ENCODE measurements at regions not wholly inside any gene's neighbourhood (a gene's known extent, or its start where the extent isn't known, plus 50 kb on each side); places are given as distances from the start of the nearest gene placed in this dataset.
A peak's percentile ranks its signal among the peaks of the same experiment; 100 is the strongest.

DNA sequence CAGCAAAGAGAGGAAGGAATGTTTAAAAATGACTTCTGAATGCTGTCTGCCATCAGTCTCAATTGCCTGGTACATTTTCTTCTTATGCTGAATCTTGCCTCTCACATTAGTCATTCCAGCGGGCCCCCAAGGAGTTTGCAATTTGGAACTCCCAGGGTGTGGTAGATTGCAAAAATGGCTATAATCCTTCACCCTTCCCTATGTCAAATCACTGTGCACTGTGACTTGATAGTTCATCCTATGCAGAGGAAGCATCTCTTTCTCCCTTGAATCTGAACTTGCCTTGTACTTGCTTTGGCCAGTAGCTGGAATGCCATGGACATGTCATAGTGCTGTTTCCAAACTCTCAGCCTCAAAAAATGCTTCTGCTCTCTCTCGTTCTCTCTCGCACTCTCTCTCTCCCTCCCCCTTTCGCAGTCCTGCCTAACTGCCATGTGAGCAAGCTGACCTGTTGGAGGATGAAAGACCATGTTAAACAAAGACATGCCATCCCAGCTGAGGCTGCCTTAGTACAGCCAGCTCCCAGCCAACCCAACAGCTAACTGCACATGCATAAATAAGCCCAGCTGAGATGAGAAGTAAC is 284.0 kb upstream of the TLE4 start:
- DNase-seq = no peak

DNA sequence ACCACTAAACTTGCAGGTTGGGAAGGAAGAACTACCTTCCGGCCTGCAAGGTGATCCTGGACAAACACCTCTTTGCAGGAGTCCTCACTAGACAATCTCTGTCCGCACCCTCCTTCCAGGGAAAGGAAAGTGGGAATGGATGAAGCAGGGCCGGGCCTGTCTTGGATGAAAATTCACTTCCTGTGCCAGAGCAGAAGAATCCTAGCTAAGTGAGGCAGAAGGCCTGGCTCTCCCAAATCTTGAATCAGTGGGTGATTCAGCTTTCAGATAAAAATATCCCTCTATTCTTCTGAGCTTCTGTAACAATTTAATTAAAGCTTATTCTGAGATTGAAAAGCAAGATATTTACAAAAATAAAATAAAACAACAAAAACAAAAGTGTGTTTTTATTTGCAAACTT is 281.9 kb upstream of the TLE4 start:
- DNase-seq = no peak

DNA sequence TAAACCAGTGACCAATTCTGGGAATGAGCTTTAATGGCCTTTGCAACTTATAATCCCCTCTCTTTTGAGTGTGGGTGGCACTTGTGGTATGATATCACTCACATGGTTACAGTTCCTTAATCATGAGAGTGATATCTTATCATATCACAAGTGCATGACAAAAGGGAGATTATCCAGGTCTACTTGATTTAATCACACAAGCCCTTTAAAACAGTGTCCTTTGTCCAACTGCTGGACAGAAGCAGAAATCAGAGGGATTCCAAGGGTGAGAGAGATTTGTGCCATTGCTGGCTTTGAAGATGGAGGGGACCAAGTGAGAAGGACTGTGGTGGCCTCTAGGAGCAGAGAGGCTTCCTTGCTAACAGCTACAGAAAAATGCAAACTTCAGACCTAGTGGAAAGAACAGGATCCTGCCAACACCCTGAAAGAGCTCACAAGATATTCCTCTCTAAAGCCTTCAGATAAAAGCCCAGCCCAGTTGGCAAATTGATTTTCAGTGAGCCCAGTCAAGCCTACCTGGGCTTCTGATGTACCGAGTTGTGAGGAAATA is 279.0 kb upstream of the TLE4 start:
- no peak for DNase-seq

DNA sequence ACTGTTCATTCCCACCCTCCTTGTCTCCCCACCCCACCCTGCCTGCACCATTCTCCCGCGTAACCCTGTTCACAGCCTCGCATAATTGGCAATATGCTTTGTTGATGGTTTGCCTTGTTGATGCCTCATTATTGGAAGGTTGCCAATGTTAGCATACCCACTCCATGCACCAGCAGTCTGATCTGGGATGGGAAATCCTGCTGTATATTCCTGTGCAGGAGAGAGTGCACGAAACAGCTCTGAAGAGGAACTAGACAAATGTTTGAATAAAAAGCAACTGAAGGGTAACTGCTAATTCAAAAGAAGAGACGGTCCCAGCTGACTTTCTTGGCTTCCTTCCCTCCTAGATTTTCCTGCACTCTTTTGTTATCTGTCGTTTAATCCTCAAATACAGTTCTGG is 271.7 kb upstream of the TLE4 start:
- DNase-seq = no peak

DNA sequence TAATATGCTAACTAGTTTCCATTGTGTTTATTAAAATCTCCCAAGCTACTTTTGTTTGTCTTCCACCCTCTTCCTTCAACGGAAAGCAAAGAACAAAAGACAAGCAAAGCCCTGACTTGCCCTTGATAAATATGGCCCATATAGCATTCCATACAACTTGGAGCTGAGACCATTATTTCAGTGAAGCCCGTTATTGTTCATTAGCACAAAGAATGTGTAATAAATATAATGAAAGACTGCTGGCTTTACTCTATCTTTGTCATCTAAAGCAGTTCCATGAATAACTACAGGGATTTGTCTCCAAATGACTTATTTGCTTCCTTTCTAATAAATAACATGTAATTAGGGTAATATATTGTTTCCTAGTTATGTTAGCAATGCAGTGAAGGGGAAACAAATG is 270.7 kb upstream of the TLE4 start:
- DNase-seq = no peak

DNA sequence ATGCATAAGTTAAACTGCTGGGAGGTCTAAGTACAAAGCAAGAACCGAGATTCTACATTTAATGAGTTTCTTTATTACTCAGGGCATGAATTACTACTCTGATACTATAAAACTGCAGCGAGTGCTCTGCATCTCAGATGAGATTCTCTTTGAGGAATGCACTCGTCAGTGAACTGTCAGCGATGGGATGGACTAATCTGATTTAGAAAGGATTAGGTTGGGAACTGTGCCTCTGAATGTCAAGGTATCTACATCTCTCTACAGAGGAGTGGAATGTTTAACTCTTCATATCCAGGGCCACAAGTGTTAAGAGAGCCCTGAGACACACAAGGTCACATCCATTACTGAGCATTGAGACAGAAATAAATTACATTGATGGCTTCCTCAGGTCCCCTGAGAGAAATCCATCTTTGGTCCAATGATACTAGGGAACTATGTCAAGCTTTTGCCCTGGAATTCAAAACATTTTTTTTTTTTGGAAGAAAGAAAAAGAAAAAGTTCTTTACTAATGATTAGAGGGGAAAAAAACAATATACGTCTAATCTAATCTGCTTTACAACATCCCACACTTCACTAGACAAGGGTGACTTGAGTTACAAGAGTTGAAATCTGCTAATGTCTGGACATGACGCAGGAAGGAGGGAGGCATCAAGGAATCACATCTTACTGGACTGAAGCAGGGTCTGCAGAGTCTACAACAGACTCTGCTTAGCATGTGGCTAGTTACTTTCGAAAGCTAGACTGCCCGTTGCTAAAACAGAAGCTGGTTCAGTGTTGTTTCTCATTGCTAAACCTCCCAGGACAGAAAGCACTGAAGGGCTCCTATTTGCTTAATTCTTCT is 270.0 kb upstream of the TLE4 start:
- DNase-seq = no peak

DNA sequence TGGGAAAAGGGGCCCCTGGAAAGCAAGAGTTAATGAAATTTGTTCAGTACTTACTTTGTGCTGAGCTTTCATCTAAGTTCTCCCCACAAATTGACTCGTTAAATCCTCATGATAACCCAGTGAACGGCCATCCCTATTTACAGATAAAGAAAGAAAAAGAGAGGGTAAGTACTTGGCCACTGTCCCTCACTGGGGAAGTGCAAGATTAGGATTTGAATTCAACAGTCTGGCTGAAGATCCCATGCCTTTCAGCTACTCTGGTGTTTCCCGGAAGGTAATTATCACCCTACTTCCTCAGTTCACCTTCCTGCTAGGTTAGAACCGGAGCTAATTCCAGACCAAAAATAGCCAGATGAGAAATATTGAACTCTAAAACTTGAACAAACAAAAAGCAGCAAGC is 269.2 kb upstream of the TLE4 start:
- DNase-seq = no peak

DNA sequence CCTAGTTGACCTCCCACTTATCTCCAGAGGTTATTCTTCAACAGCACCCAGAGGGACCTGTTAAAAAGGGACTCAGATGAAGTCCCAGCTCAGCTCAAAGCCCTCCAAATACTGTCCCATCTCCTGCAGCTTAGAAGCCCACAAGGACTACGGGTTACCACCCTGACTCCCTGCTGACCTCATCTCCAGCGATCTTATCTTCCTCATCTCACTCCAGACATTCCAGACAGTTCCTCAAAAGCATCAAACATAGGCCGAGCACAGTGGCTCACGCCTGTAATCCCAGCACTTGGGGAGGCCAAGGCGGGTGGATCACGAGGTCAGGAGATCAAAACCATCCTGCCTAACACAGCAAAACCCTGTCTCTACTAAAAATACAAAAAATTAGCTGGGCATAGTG is 263.8 kb upstream of the TLE4 start:
- no peak for DNase-seq

DNA sequence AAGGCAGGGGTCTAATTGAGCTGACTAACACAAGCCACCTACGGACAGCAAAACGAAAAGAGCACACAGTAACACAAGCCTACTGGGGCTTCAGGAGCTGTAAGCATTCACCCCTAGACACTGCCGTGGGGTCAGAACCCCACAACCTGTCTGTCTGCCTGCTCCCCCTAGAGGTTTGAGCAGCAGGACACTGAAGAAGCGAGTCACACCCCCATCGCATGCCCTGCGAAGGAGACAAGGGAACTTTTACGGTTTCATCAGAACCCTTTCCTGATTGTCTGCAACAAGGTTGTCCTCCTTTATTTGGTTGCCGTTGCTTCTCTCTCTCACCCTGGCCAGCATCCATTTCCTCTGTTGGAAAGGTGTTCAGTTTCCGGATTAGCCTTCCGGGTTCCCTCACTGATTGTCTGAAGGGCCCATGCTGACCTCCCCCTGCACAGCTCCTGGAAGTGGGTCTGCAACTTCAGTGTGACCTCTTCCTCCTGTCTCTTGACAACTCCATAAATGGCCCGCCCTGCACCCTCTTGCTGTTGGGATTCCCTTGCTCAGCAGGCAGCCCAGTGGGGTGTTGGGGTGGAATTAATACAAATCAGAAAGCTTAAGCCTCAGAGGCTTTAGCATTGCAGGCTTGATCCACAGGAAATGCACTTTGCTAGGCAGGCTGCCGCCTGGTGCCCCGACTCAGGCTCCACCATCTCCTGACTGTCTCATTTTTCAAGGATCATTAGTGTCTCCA is 258.9 kb upstream of the TLE4 start:
- no peak for DNase-seq

DNA sequence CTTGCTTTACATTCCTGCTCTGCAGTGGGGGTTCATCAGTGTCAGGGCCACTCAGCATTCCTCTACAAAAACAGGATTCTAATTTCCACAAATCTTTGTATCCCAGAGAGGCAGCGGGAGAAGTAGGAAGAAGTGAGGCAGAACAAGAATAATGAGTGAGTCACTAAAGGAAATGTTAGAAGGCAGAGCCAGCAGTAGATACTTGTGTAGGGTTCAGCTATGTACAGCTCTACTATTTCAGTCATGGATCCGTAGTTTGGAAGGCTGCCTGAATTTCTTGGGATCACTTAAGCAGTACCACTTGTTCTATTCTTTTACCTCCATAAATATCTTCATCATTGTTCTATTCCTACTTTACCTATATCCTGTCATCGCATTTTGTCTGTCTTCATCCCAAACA is 246.3 kb upstream of the TLE4 start:
- DNase-seq = peak; percentile 9

DNA sequence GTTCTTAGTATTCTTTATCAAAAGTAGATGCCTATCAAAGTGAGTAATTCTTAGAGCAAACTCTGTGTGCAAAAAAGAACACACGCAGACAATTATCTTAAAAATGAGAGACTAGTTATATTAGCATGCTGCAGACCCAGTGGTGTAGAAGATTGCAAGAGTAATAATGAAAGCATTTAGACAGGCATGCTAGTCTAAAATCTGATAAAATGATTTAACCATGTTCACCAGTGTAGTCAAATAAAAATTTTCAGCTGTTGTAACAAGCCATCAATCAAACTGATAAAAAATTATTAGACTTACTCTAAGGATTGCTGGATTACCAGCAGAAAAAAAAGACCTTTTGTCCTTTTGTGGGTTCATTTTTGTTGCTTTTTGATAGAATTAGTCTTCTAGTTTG is 241.9 kb upstream of the TLE4 start:
- DNase-seq = no peak

DNA sequence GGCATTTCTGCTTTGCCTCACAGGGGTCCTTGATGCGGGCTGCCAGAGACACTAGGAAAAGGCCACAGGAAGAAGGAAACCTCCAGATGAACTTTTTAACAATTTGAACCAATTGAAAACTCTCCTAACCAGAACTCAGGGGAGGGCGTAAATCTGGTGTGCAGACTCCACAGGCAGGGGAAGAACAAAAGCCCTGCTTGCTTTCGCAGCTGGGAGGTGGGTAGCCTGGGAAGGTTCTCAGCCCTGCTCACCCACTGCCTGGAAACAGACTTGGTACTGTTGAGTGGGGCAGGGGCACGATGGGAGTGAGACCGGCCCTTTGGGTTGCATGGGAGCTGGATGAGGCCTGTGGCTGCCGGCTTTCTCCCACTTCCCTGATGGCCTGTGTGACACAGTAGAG is 237.8 kb upstream of the TLE4 start:
- DNase-seq = no peak

DNA sequence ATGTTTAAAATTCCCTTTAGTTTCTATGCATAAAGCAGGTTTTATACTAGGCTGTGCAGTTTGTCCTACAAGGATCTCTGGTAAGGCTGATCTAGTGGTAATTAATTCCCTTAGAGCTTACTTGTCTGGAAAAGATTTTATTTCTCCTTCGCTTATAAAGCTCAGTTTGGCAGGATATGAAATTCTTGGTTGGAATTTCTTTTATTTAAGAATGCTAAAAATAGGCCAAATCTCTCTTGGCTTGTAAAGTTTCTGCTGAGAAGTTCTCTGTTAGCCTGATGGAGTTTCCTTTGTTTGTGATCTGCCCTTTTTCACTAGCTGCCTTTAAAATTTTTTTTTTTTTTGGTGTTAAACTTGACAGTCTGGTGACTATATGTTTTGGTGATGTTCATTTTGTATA is 237.1 kb upstream of the TLE4 start:
- no peak for DNase-seq

DNA sequence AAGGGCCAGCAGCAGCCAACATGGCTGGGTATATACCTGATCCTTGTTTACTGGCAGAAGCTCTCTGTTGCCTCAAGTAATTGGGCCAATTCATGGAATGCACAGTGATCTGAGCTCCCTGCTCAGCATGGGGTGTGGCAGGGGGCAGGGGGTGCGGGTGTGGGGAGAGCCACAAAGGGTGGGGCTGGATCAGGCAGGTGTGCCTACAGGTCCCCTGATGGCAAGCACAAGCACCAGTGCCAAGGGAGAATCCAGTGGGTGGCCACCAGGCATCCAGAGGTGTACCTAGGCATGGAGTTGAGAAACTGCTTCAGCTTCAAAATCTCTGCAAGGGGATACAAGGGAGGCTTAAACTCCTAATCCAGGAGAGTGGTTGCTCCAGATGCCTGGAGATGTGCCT is 235.8 kb upstream of the TLE4 start:
- no peak for DNase-seq

DNA sequence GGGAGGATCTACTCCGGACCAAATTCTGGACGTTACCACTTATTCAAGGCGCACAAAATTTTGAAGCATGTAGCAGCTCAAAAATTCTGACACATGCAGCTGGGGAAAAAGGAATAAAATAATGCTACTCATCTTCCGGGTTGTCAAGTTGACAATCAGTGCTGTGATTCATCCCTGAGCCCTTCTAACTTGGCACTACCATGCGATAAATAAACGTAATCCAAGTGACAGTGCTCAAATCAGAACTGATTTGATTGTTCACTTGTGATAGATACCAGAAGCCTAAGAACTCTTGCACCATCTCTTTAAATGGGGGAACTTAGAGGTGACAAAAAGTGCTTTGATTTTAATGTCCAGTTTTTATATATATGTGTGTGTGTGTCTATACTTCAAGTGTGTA is 230.2 kb upstream of the TLE4 start:
- DNase-seq = no peak

DNA sequence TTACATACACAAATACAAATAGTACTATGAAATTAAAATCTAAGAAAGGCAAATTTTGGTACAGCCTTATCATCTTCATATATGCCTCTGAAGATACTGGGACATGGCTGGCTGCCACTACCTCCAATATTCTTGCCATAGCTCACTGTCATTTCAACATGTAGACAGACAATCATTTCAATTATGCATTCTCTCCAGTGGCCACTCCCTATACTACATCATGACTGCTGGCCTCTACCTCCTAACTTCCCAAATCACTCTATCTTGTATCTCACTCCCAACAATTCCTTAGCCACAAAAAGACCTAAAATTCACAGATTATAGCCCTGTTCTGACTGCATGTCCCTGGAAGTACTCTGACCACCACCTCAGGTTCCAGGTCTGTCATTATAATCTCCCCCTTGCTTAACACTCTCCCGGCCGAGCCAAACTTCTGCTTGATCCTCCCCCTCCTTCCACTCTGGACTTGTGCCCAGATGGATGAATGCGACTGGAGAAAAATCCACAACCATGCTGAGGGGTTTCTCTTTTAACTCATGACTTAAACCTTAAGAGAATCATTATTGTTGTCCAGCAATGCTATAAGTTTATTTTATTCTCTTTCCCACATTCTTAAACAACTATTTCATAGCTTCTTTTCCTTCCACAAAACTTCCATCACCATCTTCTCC is 225.3 kb upstream of the TLE4 start:
- peak; percentile 49 for DNase-seq

DNA sequence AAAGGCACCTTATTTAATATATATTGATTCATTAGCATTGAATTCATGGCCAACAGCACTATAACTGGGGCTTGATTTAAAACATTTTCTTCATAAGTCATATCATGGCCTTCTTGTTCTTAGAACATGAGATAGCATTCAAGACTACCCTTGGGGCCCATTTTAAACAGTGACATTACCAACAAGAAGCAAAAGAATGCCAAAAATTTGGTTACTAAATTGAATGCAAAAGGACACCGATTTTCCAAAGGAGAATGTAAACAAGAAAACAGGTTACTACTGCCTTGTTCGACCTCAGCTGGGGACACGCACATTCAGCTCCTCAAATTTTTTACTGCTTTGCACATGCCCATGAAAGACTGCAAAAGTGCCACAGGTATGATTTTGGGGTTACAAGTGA is 219.4 kb upstream of the TLE4 start:
- DNase-seq = peak; percentile 38

DNA sequence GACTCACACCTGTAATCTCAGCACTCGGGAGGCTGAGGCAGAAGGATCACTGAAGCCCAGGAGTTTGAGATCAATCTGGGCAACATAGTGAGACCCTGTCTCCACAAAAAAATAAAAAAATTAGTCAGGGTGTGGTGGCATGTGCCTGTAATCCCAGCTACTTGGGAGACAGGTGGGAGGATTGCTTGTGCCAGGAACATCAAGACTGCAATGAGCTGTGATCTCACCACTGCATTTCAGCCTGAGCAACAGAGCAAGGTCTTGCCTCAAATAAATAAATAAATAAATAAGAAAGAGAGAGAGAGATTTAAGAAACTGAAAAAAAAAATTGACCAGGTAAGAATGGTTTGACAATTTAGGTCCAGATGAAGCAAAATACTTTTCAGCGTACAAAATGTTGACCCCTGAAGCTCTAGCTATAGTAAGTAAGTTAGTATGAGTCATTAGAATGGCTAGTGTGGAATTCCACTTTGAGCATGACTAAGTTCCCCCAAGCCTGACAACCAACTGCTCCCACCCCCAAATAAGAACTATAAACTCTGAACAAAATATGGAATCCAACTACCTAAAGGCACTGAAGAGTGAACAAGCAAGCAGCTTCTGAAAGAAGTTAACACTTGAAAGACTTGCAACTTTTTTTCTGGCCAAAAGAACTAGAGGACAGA is 217.8 kb upstream of the TLE4 start:
- peak; percentile 87 for DNase-seq

DNA sequence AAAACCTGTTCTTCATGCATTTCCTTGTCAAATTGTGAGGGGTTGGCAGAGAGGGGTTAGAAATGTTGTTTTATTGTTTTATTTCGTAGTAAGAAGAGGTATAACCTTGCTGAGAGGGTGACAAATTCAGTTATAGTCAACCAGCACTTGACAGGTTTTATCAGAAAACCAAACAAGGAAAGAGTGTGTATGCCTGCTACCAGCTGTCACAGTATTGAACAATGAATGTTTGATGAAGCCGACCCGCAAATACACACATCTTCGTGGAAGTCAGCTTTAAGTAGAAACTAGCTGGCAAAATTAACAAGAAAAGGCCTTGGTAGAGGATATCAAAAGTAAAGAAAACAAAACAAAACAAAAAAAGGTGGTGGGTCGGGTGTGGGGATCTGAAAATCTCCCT is 214.6 kb upstream of the TLE4 start:
- no peak for DNase-seq

DNA sequence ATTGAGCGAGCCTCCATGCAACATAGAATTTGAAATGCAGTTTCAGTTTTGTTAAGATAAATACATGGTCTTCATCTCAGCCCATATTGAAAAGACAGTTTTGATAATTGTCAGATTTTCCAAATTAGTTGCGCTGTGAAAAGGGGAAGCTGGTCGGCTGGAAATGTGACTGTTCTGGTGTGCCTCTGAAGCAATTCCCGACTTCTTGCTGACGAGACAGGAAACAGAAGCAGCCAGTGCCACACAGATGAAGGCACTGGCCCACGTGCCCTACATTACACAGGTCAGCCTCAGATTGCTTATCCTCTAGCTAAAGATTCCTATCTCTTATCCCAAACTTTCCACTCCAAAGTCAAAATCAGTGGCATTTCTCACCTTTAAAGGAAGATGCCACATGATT is 214.1 kb upstream of the TLE4 start:
- no peak for DNase-seq

DNA sequence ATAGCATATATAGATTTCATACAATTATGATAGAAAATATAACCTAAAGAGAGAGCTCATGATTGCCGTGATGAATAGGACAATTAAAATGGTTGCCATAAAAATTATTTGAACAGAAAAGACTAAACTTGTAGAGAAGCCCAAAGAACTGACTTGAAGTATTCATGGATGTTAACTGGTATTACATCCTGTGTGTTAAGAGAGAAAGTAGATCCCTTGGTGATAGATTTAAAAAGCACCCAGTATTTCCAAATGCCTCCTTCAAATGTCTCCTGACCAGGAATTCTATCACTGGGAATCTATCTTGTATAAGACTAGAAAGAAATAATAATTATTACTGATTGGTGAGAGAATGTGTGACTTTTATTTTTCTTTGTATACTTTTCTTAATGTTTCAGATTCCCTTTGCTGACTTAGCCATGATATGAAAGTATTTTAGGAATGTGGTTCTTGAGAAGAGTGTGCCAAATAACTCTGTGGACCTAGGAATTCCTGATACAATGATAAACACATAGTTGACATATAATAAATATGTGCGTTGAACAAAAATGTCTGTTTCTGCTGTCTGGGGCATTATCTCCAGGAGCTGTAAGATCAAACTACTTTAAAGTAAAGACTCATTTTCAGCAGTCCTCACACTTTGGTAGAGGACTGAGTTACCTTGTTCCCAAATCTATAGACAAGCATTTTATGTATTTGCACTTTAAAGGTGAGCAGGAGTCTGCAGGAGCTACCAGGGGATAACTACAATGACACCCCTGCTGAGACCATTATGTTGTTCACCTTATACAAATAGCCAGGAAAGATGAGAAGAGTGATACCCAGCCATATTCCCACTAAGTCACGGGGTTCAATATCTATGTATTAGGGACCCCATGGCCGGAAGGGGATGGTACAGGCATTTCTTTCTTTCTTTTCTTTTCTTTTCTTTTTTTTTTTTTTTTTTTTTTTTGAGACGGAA is 211.1 kb upstream of the TLE4 start:
- DNase-seq = peak; percentile 83

Measured in EL (cell line).